ENCODE measurements at regions not wholly inside any gene's neighbourhood (a gene's known extent, or its start where the extent isn't known, plus 50 kb on each side); places are given as distances from the start of the nearest gene placed in this dataset.

GRCh38 chr13:72025836-72026235 is 158.8 kb upstream of the DACH1 start:
- TF ChIP-seq MYC (IDR thresholded peaks at IDR 0.05; ENCODE audit: low read depth, low read length) (no peak), CTCF (IDR thresholded peaks at IDR 0.05; ENCODE audit: low read depth, low read length) (no peak)
